HG02870 (cell line): ENCODE measurements at regions not wholly inside any gene's neighbourhood (a gene's known extent, or its start where the extent isn't known, plus 50 kb on each side); places are given as distances from the start of the nearest gene placed in this dataset.

Experiments
- ATAC-seq: cut with Tn5 transposase; IDR thresholded peaks from one replicate; pipeline ENCODE4 v1.9.1; 2021; ENCODE audit warnings: mild to moderate bottlenecking, moderate library complexity; ENCODE audit not compliant: unreplicated experiment

DNA sequence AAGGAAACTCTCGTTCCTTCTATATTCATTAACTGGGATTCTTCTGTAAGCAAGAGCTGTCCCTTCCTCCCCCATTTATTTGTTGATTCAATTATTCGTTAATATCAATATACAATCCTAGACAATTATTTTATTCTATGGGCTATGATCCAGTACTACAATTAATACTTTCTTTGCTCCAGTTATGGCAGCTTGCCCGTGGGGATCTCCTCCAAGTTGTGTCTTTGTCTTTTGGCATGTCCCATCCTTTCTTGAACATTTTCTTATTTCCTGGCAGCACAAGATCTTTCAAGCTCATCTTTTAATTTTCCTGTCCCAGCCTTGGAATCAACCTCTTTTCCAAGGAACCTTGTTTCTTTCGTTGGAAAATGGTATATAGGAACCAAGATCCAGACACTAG lies 249.3 kb downstream of the GAS1 start:
- no peak for ATAC-seq

GRCh38 chr9:86697213-86697612 lies 250.1 kb downstream of the GAS1 start:
- ATAC-seq, result no peak

- no peak for ATAC-seq
Observed at GRCh38 chr9:86695910-86696424, 251.3 kb downstream of the GAS1 start.

DNA sequence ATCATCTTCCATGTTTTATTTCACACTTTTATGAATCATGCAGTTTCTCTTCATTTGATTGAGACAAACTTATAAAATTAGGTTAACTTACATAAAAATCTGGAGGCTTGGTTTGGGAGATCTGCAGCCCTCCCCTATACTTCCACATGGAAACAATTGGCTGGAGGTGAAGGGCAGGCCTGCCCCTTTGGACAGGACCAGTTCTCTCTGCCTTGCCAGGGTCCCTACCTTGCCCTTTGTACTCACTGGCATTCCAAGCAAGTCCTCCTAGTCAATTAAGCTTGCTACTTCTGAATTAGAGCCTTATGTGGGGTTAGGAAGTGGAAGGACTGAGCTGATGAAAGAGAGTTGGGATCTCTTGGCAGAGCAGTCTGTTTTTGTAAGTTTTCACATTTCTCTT lies 257.3 kb downstream of the GAS1 start:
- no peak for ATAC-seq

DNA sequence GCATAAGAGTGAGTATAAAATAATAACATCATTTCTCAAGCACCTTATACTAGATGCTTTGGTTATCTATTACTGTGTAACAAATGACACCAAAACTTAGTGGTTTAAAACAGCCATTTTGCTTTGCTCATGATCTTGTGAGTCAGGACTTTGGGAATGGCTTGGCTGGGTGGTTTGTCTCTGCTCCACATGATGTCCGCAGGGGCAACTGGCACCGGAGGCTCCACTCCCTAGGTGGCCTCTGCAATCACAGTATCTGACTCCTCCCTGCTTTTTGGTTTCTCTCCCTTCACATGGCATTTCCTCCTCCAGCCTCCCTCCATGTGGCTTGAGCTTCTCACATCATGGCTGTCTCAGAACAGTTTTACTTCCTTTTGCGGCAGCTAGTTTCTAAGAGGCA lies 259.5 kb downstream of the GAS1 start:
- no peak for ATAC-seq

DNA sequence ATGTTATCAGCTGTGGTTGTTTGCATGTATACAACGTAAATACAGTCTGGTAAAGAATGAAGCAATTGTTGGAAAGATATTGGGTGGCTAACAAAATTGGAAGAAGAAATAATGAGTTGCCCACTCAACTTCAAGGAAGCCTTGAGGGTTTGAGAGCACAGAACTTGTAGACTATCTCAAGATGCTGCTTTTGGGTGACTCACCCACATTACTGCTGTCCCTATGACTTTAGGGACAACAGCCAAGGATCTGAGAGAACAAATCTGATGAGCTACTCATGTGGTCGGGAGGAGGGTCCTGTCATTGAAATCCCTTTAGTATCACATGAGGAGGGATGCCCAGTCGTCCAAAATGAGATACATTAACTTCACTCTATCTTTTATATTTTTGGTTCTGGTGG lies 261.8 kb downstream of the GAS1 start:
- no peak for ATAC-seq

- ATAC-seq, result no peak
Observed at GRCh38 chr9:86684148-86684547, 263.2 kb downstream of the GAS1 start.

- no peak for ATAC-seq
Observed at GRCh38 chr9:86682240-86682639, 265.1 kb downstream of the GAS1 start.

GRCh38 chr9:86679909-86680308 lies 267.4 kb downstream of the GAS1 start:
- no peak for ATAC-seq

GRCh38 chr9:86676396-86676795 lies 270.9 kb downstream of the GAS1 start:
- no peak for ATAC-seq

DNA sequence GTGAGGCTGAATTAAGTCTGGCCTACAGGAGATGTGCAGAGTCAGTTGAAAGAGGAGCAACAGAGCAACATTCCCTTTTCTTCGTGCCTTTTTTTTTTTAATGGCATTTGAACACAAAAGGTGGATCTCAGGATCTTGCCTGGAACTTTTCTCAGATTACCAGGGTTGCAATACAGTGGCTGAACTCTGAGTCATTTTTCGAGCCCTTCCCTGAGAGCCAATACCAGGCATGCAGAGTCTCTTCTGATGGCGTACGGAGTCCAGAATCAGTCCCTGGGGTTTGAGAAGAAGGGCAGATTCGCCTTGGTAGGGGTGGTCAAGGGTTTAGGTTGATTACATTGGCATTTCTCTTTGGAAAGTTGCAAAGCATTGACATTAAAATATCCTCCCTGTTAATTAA lies 271.5 kb downstream of the GAS1 start:
- ATAC-seq, result no peak

DNA sequence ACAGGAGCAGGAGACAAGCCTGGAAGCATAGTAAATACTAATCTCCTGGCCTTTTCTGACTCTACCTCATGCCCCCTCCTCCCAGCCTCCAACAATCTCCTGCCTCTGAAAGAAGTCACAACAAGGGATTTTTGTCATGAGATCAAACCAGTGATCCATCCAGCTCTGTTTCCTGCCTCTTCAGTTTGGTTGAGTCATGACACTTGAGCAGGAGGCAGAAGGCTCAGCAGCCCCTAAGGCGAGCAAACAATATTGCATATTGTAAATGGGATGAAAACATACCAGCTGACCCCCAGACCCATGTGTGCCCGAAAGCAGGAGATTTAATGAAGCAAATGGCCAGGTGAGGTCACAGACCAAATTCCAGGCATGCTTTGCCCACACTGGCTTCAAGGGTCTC lies 272.8 kb downstream of the GAS1 start:
- ATAC-seq, result no peak

DNA sequence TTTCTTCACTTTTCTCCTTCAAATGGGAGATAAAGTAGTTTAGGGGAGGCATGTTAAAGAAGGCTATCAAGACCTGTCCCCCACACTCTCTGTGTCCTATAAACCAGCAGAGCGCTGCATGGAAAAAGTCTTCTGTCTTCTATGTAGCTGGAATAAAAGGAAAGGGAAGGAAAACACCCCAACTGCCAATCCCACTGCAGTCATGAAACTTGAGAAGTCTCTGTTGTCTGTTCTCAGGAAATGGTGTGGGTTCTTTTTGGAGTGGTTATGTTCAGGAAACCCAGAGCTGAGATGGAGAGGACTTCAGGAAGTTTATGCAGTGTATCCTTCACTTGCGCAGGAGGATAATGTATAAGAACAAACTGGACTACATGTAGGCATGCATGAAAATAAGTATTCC lies 274.3 kb downstream of the GAS1 start:
- ATAC-seq, result no peak

- ATAC-seq, result no peak
Observed at GRCh38 chr9:86672301-86672700, 275.0 kb downstream of the GAS1 start.

DNA sequence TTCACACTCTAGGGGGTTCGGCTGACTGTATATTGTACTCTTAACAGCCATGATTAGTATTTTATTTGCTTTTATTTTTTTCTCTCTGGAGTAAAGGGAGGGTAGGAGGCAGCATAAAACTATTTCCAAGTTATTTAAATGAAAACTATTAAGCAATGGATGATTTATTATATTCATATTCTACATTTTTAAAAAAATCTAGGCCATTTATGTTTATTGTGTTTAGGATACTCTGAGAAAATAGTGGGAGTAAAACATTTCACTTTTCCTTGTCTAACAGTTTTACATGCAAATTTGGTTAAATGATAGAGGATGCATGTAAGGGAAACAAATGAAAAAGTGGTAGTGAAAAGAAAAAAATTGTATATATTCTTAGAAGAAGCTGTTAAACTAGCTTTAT lies 276.3 kb downstream of the GAS1 start:
- ATAC-seq, result no peak

- ATAC-seq, result no peak
Observed at GRCh38 chr9:86670536-86670935, 276.8 kb downstream of the GAS1 start.

DNA sequence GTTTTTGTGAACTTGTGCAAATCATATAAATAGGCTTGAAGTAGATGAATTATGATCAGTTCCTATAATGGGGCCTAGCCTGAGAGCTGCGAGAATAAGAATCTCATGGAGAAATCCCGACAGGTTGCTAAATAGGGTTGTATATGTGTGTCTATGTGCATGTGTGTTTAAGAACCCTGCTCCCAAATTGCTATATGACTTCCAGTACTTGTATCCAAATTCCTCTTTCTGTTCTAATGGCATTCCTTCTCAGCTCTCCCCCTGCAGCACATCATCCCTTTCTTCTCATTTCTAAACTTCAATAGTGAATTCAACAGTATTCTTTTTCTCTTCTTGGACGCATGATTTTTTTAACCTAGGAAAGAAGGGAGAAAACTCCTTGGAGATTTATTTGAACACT lies 277.2 kb downstream of the GAS1 start:
- ATAC-seq, result no peak

DNA sequence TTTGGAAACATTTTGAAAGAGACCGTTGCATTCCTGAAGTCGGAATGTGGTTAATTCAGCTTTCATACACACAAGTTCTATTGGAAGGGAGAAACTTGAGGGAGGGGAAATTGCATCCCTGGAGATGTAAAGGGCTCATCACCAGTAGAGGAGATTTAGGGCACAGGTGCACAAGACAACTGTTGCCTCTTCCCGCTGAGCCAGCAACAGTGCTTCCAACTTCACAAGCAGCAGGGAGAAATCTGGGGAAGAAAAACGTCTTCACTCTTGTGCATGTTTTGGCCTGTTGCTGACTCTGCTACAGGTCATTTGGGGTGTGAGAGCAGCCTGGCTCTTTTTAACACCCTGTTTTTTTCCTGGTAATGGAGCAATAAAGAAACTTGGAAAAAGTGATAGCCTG lies 277.9 kb downstream of the GAS1 start:
- no peak for ATAC-seq

- ATAC-seq, result no peak
Observed at GRCh38 chr9:86668488-86668887, 278.8 kb downstream of the GAS1 start.

- ATAC-seq, result no peak
Observed at GRCh38 chr9:86667307-86667706, 280.0 kb downstream of the GAS1 start.

DNA sequence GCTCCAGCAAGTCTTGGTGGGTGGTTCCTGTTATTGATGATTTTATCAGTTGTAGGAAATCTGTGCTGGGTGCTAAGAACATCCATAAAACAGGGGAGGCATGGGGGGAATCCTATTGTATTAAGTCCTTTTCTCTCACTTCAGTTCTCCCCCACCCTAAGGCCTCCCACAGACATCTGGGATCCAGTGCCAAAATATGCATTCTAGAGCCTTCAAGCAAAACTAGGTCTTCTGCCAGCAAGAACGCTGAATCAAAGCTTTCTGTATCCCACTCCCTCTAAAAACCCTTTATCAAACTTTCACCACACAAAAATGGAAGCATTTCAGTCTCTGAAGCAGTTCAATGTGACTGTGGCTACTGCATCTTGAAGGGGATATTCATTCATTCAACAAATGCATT lies 281.9 kb downstream of the GAS1 start:
- no peak for ATAC-seq

GRCh38 chr9:86664603-86665002 lies 282.7 kb downstream of the GAS1 start:
- no peak for ATAC-seq

DNA sequence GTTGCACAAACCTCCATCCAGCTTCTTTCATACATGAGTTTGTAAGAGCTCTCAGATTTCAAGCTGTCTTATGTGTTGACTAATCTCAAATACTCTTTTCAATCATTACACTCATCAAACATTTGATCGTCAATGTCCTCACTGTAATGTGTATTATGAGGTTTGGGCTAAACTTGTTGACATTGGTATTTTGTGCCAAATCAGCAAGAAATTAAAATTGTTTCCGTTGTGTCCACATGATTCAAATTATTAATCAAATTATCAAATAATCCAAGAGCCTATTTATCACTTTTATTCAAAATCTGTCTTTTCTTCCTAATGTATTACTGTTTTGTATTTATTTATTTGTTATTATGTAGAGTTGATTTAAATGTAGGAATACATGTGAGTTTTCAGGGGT lies 283.4 kb downstream of the GAS1 start:
- ATAC-seq, result no peak
